BJ (cell line): ENCODE measurements at regions not wholly inside any gene's neighbourhood (a gene's known extent, or its start where the extent isn't known, plus 50 kb on each side); places are given as distances from the start of the nearest gene placed in this dataset.

Experiments
- CTCF ChIA-PET: fragments of 350-600 bp; formaldehyde crosslinking; extraction: SDS; loops from one replicate; lab custom pipeline; 2021; ENCODE audit warnings: antibody characterized with exemption, inconsistent platforms; lab: Yijun Ruan, JAX
- POLR2A ChIA-PET: fragments of 300-600 bp; sonication (Branson Sonifier 250); formaldehyde crosslinking; extraction: SDS; loops from one replicate; lab custom pipeline; 2021; ENCODE audit warnings: antibody characterized with exemption; lab: Charles Lee
- DNase-seq: peaks from one replicate; pipeline ENCODE4 v3.0.0-alpha.2; 2011; ENCODE audit warnings: low read depth
- H3K27me3 ChIP-seq: 2 replicates; pipeline ENCODE4 v1.6.0; 2011; ENCODE audit warnings: low read length; ENCODE audit not compliant: control insufficient read depth, insufficient read depth
- H3K36me3 ChIP-seq: 2 replicates; pipeline ENCODE4 v1.5.1; 2011; ENCODE audit warnings: low read length; ENCODE audit not compliant: control insufficient read depth, insufficient read depth
- H3K4me3 ChIP-seq: 2 replicates; pipeline ENCODE4 v1.5.1; 2011; ENCODE audit warnings: low read depth, mild to moderate bottlenecking, control low read depth, low read length
- TF ChIP-seq, protein P1 (sequence below): IDR thresholded peaks from 2 replicates; pipeline ENCODE4 v1.5.1; 2011; ENCODE audit warnings: low read depth, mild to moderate bottlenecking, control low read depth, inconsistent platforms, low read length, moderate library complexity; ENCODE audit not compliant: insufficient read depth

DNA sequence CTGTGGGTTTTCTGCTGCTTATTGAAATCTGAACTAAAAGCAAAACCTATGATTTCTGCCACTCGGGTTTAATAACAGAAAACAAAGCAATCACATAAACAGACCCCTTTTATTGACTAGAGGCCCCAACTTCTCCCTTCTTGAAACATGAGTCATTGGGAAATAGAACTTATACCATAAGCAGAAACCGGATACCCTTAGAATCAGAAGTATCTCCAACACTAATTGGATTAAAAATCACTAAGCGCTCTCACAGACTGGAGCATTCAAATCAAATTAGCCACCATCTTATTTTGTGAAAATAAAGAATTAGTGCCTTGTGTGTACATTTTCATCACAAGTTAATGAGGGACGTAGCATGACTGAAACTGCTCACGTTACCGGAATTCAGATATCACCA is 206.9 kb downstream of the WDR11 start:
- ChIA-PET POLR2A (no interaction called here), CTCF (no interaction called here)
- TF ChIP-seq, protein P1, sequence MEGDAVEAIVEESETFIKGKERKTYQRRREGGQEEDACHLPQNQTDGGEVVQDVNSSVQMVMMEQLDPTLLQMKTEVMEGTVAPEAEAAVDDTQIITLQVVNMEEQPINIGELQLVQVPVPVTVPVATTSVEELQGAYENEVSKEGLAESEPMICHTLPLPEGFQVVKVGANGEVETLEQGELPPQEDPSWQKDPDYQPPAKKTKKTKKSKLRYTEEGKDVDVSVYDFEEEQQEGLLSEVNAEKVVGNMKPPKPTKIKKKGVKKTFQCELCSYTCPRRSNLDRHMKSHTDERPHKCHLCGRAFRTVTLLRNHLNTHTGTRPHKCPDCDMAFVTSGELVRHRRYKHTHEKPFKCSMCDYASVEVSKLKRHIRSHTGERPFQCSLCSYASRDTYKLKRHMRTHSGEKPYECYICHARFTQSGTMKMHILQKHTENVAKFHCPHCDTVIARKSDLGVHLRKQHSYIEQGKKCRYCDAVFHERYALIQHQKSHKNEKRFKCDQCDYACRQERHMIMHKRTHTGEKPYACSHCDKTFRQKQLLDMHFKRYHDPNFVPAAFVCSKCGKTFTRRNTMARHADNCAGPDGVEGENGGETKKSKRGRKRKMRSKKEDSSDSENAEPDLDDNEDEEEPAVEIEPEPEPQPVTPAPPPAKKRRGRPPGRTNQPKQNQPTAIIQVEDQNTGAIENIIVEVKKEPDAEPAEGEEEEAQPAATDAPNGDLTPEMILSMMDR = no peak
- Histone ChIP-seq H3K27me3 (no peaks in the 10 kb centered on the region), H3K36me3 (no peaks in the 10 kb centered on the region), H3K4me3 (no peak overlapping the region)
- no peak for DNase-seq

DNA sequence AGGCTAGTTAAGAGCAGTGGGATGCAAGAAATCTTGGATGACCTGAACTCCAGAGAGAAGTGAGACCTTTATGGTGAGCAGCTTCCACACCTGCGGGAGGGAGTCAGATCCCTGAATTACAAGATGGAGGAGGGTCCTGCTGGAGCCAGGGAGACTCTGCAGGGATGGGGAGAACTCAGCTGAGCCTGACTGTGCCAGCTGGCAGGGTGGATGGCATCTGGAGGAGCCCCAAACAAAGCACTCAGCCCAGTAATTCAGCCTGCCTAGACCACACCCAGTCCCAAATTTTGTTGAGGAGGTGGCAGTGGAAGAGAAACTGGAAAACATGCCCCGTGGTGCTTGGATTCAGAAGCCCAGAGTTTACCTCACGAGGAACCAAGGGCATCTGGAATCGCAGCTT is 208.2 kb downstream of the WDR11 start:
- POLR2A ChIA-PET = no interaction called here
- CTCF ChIA-PET = no interaction called here
- no peak for DNase-seq

DNA sequence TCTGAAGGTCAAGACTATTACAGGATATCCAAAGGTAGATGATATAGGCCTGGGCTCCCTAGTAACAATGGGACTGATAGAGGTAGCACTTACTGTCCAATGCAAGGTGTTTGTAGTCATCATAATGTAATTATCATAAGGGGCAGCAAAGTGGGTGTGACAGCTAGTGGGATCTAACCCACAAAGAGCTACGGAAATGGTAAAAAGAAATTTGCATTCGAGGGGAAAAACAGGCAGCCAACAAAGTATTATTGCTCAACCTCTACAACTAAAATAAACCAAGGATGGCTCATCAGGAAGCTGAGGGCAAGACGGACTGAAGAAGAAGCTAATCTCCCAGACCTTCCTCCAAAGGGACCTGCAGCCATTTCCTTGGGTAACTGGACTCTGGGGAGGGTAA is 211.0 kb downstream of the WDR11 start:
- H3K4me3 ChIP-seq = no peak overlapping the region
- no peaks in the 10 kb centered on the region for H3K36me3 ChIP-seq
- CTCF ChIA-PET = no interaction called here
- POLR2A ChIA-PET = no interaction called here
- no peaks in the 10 kb centered on the region for H3K27me3 ChIP-seq
- TF ChIP-seq, protein P1 = no peak
- DNase-seq = no peak

More for the DNA sequence above, 208.2 kb downstream of the WDR11 start:
- Histone ChIP-seq H3K27me3 (no peaks in the 10 kb centered on the region), H3K36me3 (no peaks in the 10 kb centered on the region), H3K4me3 (no peak overlapping the region)
- TF ChIP-seq, protein P1 = no peak

DNA sequence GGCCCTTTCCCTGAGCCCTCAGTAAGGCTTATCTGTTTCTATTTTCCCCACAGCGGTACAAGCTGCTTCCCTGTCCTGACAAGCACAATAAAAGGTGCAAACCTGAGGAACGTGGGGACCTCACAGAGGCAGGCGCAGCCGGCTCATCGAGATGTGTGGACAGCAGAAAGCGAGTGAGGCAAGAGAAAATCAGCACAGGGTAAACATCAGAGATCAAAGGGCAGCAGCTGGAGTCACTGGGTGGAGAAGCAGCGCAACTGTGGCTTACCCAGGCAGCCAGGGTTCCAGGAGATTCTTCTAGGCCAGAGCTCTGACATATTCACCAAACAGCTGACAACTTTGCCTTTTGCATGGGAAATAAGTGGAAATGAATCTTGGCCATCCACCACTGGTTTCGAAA is 212.6 kb downstream of the WDR11 start:
- no peak for DNase-seq
- POLR2A ChIA-PET = no interaction called here
- CTCF ChIA-PET = no interaction called here
- no peaks in the 10 kb centered on the region for H3K27me3 ChIP-seq
- no peaks in the 10 kb centered on the region for H3K36me3 ChIP-seq
- no peak overlapping the region for H3K4me3 ChIP-seq
- TF ChIP-seq, protein P1 = no peak

DNA sequence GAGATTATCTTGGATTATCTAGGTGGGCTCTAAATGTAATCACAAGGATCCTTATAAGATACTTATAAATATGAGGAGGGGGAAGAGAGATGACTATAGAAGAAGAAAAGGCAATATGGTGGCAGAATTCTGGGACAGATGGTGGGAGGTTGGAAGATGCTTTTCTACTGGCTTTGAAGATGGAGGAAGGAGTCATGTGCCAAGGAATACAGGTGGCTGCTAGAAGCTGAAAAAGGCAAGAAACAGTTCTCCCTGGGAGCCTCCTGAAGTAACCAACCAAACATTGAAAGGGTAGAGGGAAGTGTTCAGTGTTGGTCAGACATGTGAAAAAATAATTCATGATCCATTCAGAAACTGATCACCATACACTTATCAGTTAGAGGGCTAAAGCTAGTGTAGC is 213.3 kb downstream of the WDR11 start:
- ChIA-PET POLR2A (no interaction called here), CTCF (no interaction called here)
- H3K4me3 ChIP-seq = no peak overlapping the region
- TF ChIP-seq, protein P1 = no peak
- no peaks in the 10 kb centered on the region for H3K27me3 ChIP-seq
- H3K36me3 ChIP-seq = no peaks in the 10 kb centered on the region
- no peak for DNase-seq
